HEK293 (cell line): ENCODE measurements at regions not wholly inside any gene's neighbourhood (a gene's known extent, or its start where the extent isn't known, plus 50 kb on each side); places are given as distances from the start of the nearest gene placed in this dataset.

Experiments used
- CTCF ChIA-PET: fragments of 350-600 bp; formaldehyde crosslinking; extraction: SDS; loops from one replicate; lab custom pipeline; 2021; ENCODE audit warnings: antibody characterized with exemption; lab: Yijun Ruan, JAX
- POLR2A ChIA-PET: fragments of 300-600 bp; formaldehyde crosslinking; extraction: SDS; loops from one replicate; lab custom pipeline; 2020; ENCODE audit warnings: antibody characterized with exemption, inconsistent platforms; lab: Yijun Ruan, JAX
- H3K27ac ChIP-seq: fragments of 200-500 bp; sonication (Bioruptor generic); 2 replicates; pipeline ENCODE4 v1.5.1; 2014; ENCODE audit warnings: low read depth, low read length, control low read depth, inconsistent platforms; ENCODE audit errors: extremely low read depth
- H3K36me3 ChIP-seq, 2 experiments: fragments of 200-500 bp in 1 of 2; sonication (Bioruptor generic) in 1 of 2; 1 replicate in 1 of 2; 2 replicates in 1 of 2; pipeline ENCODE4 v1.5.1; 2014 to 2017; ENCODE audit warnings: inconsistent platforms in 2 of 2, low read length in 2 of 2; ENCODE audit not compliant: control insufficient read depth in 2 of 2, insufficient read depth in 1 of 2
- H3K4me1 ChIP-seq: fragments of 200-500 bp; sonication (Bioruptor generic); 2 replicates; pipeline ENCODE4 v1.5.1; 2014; ENCODE audit warnings: mild to moderate bottlenecking, low read length, inconsistent platforms; ENCODE audit not compliant: control insufficient read depth, insufficient read depth
- H3K4me3 ChIP-seq: 2 replicates; pipeline ENCODE4 v1.5.1; 2011; ENCODE audit warnings: low read depth, mild to moderate bottlenecking, control low read depth, low read length, moderate library complexity
- H3K9me3 ChIP-seq: fragments of 200-500 bp; sonication (Bioruptor generic); 2 replicates; pipeline ENCODE4 v1.5.1; 2014; ENCODE audit warnings: low read depth, low read length, inconsistent platforms; ENCODE audit not compliant: control insufficient read depth, insufficient read depth
- BCL11B ChIP-seq: fragments of 450-650 bp; formaldehyde crosslinking; IDR thresholded peaks from 2 replicates; pipeline ENCODE4 v1.5.1; 2016; ENCODE audit warnings: low read depth, missing biosample characterization, missing genetic modification characterization
- KLF10 ChIP-seq: fragments of 450-650 bp; IDR thresholded peaks from 2 replicates; pipeline ENCODE4 v1.5.1; 2018; ENCODE audit warnings: missing biosample characterization, mild to moderate bottlenecking, missing genetic modification characterization
- MZF1 ChIP-seq: fragments of 450-650 bp; formaldehyde crosslinking; IDR thresholded peaks from 2 replicates; pipeline ENCODE4 v1.5.1; 2017; ENCODE audit warnings: missing biosample characterization, missing genetic modification characterization, borderline replicate concordance
- PRDM10 ChIP-seq: fragments of 450-650 bp; formaldehyde crosslinking; IDR thresholded peaks from 2 replicates; pipeline ENCODE4 v1.5.1; 2016; ENCODE audit warnings: missing biosample characterization, missing genetic modification characterization
- PRDM2 ChIP-seq: fragments of 450-650 bp; formaldehyde crosslinking; IDR thresholded peaks from 2 replicates; pipeline ENCODE4 v1.5.1; 2016; ENCODE audit warnings: missing biosample characterization, missing genetic modification characterization, borderline replicate concordance
- ZBTB6 ChIP-seq: fragments of 450-650 bp; formaldehyde crosslinking; IDR thresholded peaks from 2 replicates; pipeline ENCODE4 v1.5.1; 2017; ENCODE audit warnings: missing biosample characterization, missing genetic modification characterization
- ZNF112 ChIP-seq: fragments of 450-650 bp; formaldehyde crosslinking; IDR thresholded peaks from 2 replicates; pipeline ENCODE4 v1.5.0; 2017; ENCODE audit warnings: missing biosample characterization, missing genetic modification characterization
- ZNF184 ChIP-seq: fragments of 450-650 bp; IDR thresholded peaks from 2 replicates; pipeline ENCODE4 v1.5.1; 2018; ENCODE audit warnings: missing biosample characterization, mild to moderate bottlenecking, missing genetic modification characterization
- ZNF202 ChIP-seq: fragments of 450-650 bp; formaldehyde crosslinking; IDR thresholded peaks from 2 replicates; pipeline ENCODE4 v1.5.1; 2016; ENCODE audit warnings: missing biosample characterization, missing genetic modification characterization, borderline replicate concordance
- ZNF211 ChIP-seq: fragments of 450-650 bp; formaldehyde crosslinking; IDR thresholded peaks from 2 replicates; pipeline ENCODE4 v1.5.1; 2016; ENCODE audit warnings: low read depth, missing biosample characterization, missing genetic modification characterization
- ZNF292 ChIP-seq: fragments of 450-650 bp; formaldehyde crosslinking; IDR thresholded peaks from 2 replicates; pipeline ENCODE4 v1.5.1; 2016; ENCODE audit warnings: low read depth, missing biosample characterization, missing genetic modification characterization, borderline replicate concordance
- ZNF341 ChIP-seq: fragments of 450-650 bp; formaldehyde crosslinking; IDR thresholded peaks from 2 replicates; pipeline ENCODE4; 2016; ENCODE audit warnings: low read depth, missing biosample characterization, missing genetic modification characterization
- ZNF37A ChIP-seq: fragments of 450-650 bp; IDR thresholded peaks from 2 replicates; pipeline ENCODE4 v1.5.1; 2018; ENCODE audit warnings: missing biosample characterization, missing genetic modification characterization
- ZNF623 ChIP-seq: fragments of 450-650 bp; formaldehyde crosslinking; IDR thresholded peaks from 2 replicates; pipeline ENCODE4 v1.5.1; 2016; ENCODE audit warnings: missing biosample characterization, missing genetic modification characterization
- ZNF639 ChIP-seq: fragments of 450-650 bp; formaldehyde crosslinking; IDR thresholded peaks from 2 replicates; pipeline ENCODE4 v1.5.1; 2016; ENCODE audit warnings: missing biosample characterization, missing genetic modification characterization
- ZNF654 ChIP-seq: fragments of 450-650 bp; formaldehyde crosslinking; IDR thresholded peaks from 2 replicates; pipeline ENCODE4 v1.5.1; 2016; ENCODE audit warnings: low read depth, missing biosample characterization, missing genetic modification characterization
- ZNF792 ChIP-seq: fragments of 450-650 bp; formaldehyde crosslinking; IDR thresholded peaks from 2 replicates; pipeline ENCODE4 v1.5.1; 2016; ENCODE audit warnings: missing biosample characterization, missing genetic modification characterization

GRCh38 chr15:94080989-94081605 is 150.3 kb upstream of the MCTP2 start:
- POLR2A ChIA-PET = no interaction called here

More at GRCh38 chr15:94080989-94081605, 150.3 kb upstream of the MCTP2 start:
- Histone ChIP-seq H3K27ac (no peak overlapping the region), H3K9me3 (no peaks in the 10 kb centered on the region), H3K4me1 (peaks cover 10% of the 10 kb centered on the region), H3K36me3 (no peaks in the 10 kb centered on the region), H3K4me3 (no peak overlapping the region)
- TF ChIP-seq ZNF202 (tag by site-specific recombination) (no peak), ZNF292 (tag by site-specific recombination) (no peak), KLF10 (tag by site-specific recombination) (no peak), BCL11B (no peak), ZBTB6 (no peak), MZF1 (tag by site-specific recombination) (no peak), ZNF639 (no peak), ZNF792 (tag by site-specific recombination) (no peak), ZNF112 (tag by site-specific recombination) (no peak), ZNF623 (no peak), PRDM10 (tag by site-specific recombination) (no peak), ZNF37A (tag by site-specific recombination) (no peak), ZNF211 (tag by site-specific recombination) (no peak), PRDM2 (tag by site-specific recombination) (no peak), ZNF654 (tag by site-specific recombination) (no peak), ZNF341 (tag by site-specific recombination) (no peak), ZNF184 (no peak)
- CTCF ChIA-PET = interaction anchor here (3.4 kb wide), 1 partner anchor 39 kb away, joined by 9 read pairs; no protein-coding TSS in a partner anchor
